ENCODE measurements at regions not wholly inside any gene's neighbourhood (a gene's known extent, or its start where the extent isn't known, plus 50 kb on each side); places are given as distances from the start of the nearest gene placed in this dataset.
A peak's percentile ranks its signal among the peaks of the same experiment; 100 is the strongest.

DNA sequence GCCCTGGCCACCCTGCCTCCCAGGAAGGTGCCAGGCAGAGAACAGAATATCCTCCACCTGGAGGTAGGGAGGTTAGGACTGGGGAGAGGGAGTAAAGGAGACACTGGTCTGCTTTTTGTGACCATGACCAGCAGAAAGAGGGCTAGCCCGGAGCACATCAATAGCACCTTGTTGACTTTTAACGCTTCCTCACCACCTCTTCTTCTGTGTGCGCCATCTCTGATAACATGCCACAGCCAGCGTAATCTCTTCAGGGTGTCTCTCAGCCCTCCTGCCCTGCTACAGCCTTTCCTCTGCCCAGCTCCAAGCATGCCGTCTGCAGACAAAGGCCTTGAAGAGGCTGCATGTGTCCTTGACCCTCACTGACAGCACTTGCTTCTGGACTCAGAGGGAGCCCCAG is 50.9 kb upstream of the GJA5 start:
- TF ChIP-seq ZFX (IDR thresholded peaks at IDR 0.05): no peak
- TF ChIP-seq, protein P1, sequence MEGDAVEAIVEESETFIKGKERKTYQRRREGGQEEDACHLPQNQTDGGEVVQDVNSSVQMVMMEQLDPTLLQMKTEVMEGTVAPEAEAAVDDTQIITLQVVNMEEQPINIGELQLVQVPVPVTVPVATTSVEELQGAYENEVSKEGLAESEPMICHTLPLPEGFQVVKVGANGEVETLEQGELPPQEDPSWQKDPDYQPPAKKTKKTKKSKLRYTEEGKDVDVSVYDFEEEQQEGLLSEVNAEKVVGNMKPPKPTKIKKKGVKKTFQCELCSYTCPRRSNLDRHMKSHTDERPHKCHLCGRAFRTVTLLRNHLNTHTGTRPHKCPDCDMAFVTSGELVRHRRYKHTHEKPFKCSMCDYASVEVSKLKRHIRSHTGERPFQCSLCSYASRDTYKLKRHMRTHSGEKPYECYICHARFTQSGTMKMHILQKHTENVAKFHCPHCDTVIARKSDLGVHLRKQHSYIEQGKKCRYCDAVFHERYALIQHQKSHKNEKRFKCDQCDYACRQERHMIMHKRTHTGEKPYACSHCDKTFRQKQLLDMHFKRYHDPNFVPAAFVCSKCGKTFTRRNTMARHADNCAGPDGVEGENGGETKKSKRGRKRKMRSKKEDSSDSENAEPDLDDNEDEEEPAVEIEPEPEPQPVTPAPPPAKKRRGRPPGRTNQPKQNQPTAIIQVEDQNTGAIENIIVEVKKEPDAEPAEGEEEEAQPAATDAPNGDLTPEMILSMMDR (conservative IDR thresholded peaks at IDR 0.05): no peak
- no peak overlapping the region for H3K27ac ChIP-seq

DNA sequence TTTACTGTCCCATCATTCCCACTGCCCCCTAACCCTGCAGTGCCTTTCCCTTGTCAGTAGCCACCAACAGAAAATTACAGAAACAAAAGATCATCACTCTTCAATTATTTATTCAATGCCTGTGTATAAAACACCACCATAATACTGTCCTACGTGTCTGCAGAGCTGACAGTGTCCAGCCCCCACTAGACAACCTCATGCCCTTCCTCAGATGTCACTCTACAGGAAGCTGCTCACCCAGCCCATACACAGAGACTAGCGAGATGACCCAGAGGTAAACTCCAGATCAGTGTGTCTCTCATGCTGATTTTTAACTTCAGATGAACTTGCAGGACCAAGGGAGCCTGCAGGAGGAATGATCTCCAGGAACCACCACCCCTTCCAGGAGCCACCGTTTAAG is 51.3 kb upstream of the GJA5 start:
- TF ChIP-seq ZFX (IDR thresholded peaks at IDR 0.05): no peak
- TF ChIP-seq, protein P1 (conservative IDR thresholded peaks at IDR 0.05): no peak
- no peak overlapping the region for H3K27ac ChIP-seq

DNA sequence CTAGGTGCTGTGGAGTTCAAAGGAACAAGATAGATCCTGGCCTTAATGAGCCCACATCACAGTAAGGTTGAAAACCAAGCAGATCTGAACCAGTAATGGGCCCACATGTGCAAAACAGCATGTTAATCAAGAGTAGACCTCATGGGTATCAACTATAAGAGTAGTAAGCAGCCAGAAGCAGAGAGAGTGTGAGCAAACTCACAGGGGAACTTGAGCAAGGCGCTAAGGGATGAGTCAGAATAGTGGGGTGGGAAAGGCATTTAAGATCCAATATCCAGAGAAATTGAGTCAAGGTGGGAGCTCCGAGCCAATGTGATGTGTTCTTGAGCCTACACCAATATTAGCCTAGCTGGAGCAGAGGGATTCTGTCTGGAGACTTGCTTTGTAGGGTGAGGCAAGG is 52.4 kb upstream of the GJA5 start:
- no peak overlapping the region for H3K27ac ChIP-seq

DNA sequence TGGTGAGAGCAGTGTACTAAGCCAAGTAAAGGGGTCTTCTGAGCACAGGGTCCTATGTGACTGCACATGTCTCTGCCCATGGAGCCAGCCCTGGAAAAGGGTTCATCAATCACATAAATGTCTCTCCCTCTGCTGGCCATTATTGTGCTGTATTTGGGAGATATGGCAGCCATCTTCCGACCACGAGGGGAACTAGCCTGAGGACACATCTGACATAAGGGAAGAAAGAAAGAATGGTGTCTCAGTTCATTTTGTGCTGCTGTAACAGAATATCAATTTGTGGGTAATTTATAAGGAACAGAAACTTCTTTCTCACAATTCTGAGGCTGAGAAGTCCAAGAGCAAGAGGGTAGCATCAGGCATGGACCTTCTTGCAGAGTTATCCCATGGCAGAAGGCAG is 55.1 kb upstream of the GJA5 start:
- no peak for TF ChIP-seq ZFX (IDR thresholded peaks at IDR 0.05)
- TF ChIP-seq, protein P1 (conservative IDR thresholded peaks at IDR 0.05): peak; percentile 29
- H3K27ac ChIP-seq: no peak overlapping the region

More for the DNA sequence above, 52.4 kb upstream of the GJA5 start:
- TF ChIP-seq, protein P1 (conservative IDR thresholded peaks at IDR 0.05): no peak
- TF ChIP-seq ZFX (IDR thresholded peaks at IDR 0.05): no peak

DNA sequence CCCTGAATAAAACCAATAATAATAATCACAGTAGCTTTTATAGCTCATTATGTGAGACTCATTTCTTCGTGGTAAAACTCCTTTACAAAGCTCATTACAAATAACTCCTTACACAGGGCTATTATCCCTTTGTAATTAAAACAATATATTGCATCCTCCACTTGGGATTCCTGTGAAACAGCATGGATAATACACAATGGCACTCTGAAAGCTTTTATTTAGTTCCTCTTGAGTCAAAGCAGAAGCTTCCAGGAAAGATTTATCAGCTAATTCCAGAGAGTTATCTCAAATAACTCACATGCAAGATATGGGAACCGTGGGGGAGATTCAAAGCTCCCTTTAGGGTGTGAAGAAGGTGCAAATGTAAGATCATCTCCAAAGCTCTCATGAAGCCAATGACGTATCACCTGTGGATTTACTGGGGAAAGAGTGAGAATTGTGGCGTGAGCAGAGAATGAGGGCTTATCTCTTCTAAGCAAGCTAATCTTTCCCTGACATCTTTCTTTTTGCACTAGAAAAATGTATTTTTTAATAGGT is 60.4 kb upstream of the GJA5 start:
- TF ChIP-seq, protein P1 (conservative IDR thresholded peaks at IDR 0.05): no peak
- TF ChIP-seq ZFX (IDR thresholded peaks at IDR 0.05): no peak
- no peak overlapping the region for H3K27ac ChIP-seq

DNA sequence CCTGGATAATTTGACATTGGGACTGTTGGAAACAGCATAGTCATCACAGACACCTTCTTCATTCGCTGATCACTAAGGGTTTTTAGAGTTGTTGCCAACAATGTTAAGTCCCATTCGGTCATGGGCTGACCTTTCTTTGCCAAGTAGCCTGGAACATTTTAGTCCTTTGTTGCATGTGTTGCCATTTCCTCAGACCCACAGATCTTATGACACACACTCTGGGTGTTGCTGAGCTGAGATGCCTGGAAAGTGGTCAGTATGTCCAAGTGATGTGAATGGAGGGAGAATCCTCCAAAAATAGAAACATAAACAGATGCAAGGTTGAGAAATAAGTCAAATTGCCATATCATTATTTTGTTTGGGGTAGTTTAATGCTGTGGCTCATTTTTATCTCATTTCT is 61.5 kb upstream of the GJA5 start:
- TF ChIP-seq ZFX (IDR thresholded peaks at IDR 0.05): no peak
- TF ChIP-seq, protein P1 (conservative IDR thresholded peaks at IDR 0.05): no peak
- H3K27ac ChIP-seq: no peak overlapping the region

DNA sequence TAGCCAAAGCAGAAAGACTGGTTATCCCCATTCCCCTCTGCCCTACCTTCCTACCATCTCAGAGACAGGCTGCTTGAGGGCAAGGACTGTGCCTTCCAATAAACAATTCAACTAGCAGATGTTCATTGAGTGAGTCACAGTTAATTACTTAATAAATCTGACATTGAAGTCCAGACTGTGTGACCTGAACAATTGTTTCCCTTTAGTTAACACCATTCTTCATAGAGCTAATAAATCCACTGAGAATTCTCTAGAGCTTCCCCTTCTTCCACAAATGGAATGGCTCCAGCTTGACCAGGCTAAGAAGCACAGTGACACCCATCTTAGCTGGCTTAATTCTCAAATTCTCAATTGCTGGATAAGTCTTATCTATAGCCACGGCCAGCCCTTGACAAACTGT is 61.9 kb upstream of the GJA5 start:
- TF ChIP-seq, protein P1 (conservative IDR thresholded peaks at IDR 0.05): no peak
- TF ChIP-seq ZFX (IDR thresholded peaks at IDR 0.05): no peak
- H3K27ac ChIP-seq: no peak overlapping the region
